Adrenal gland (tissue), 5 donors: ENCODE measurements at regions not wholly inside any gene's neighbourhood (a gene's known extent, or its start where the extent isn't known, plus 50 kb on each side); places are given as distances from the start of the nearest gene placed in this dataset.

ENCODE experiments used
- CTCF ChIP-seq, 6 experiments: fragments of 450-650 bp in 4 of 6; fragments of 200-600 bp in 2 of 6; sonication (generic) in 1 of 6; IDR thresholded peaks; 1 replicate in 5 of 6; 2 replicates in 1 of 6; pipeline versions ENCODE4 v1.5.1 to v1.8.0; 2016 to 2021; ENCODE audit warnings: antibody characterized with exemption in 6 of 6, mild to moderate bottlenecking in 2 of 6, moderate library complexity in 1 of 6
- POLR2A ChIP-seq, 2 donors: fragments of 450-650 bp; IDR thresholded peaks; one replicate each; pipeline ENCODE4 v1.6.1; 2017; ENCODE audit warnings: antibody characterized with exemption in 2 of 2, mild to moderate bottlenecking in 2 of 2, moderate library complexity in 1 of 2
- donor health status: DM: no; HTN: no; CAD: no.

- TF ChIP-seq CTCF (IDR thresholded peaks at IDR 0.05) (no peak), POLR2A (IDR thresholded peaks at IDR 0.05) (no peak)
These were observed 519.3 kb upstream of the ARPP21 start for GRCh38 chr3:35120026-35120425.
